HEK293T (cell line): ENCODE measurements at regions not wholly inside any gene's neighbourhood (a gene's known extent, or its start where the extent isn't known, plus 50 kb on each side); places are given as distances from the start of the nearest gene placed in this dataset.

Source experiments
- ARNT ChIP-seq: fragments of 450-650 bp; IDR thresholded peaks from 2 replicates; pipeline ENCODE4 v1.6.1; 2017; ENCODE audit warnings: mild to moderate bottlenecking
- BHLHE40 ChIP-seq: fragments of 450-650 bp; IDR thresholded peaks from 2 replicates; pipeline ENCODE4 v1.6.1; 2016; ENCODE audit warnings: mild to moderate bottlenecking, moderate library complexity, borderline replicate concordance
- ELF4 ChIP-seq: fragments of 450-650 bp; IDR thresholded peaks from 2 replicates; pipeline ENCODE4 v1.6.1; 2017; ENCODE audit warnings: antibody characterized with exemption
- FOXK2 ChIP-seq: fragments of 450-650 bp; IDR thresholded peaks from 2 replicates; pipeline ENCODE4 v1.6.1; 2016; ENCODE audit warnings: mild to moderate bottlenecking
- FOXM1 ChIP-seq: fragments of 450-650 bp; IDR thresholded peaks from 2 replicates; pipeline ENCODE4 v1.6.1; 2017; ENCODE audit warnings: mild to moderate bottlenecking, borderline replicate concordance
- HDGF ChIP-seq: fragments of 450-650 bp; IDR thresholded peaks from 2 replicates; pipeline ENCODE4 v1.6.1; 2017; ENCODE audit warnings: antibody characterized with exemption, borderline replicate concordance
- L3MBTL2 ChIP-seq: fragments of 450-650 bp; conservative IDR thresholded peaks from 2 replicates; pipeline ENCODE4 v1.6.1; 2016; ENCODE audit warnings: mild to moderate bottlenecking
- NFRKB ChIP-seq: fragments of 450-650 bp; IDR thresholded peaks from 2 replicates; pipeline ENCODE4 v1.6.1; 2016; ENCODE audit warnings: mild to moderate bottlenecking, moderate library complexity
- SP1 ChIP-seq: fragments of 450-650 bp; IDR thresholded peaks from 2 replicates; pipeline ENCODE4 v1.6.1; 2017
- TARDBP ChIP-seq: fragments of 450-650 bp; IDR thresholded peaks from 2 replicates; pipeline ENCODE4 v1.6.1; 2016

DNA sequence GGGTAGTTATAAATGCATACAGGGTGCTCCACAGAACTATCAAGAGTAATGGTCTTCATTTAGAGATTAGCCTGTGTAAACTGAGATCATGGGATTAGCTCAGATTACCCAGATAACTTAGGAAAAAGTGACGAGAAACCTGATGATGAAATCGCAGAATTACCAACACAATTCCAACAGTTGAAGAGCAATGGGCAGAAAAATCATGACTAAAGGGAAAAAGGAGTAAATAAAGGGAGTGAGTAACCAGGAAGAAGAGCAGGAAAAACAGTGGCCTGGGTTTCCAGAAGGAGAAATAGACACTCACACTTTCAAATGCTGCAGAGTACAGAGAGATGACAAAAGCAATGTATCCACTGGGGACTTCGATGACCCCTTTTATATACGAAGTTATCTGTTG, 817.3 kb downstream of the TRIML1 start:
- TF ChIP-seq HDGF (no peak), ARNT (no peak), TARDBP (no peak), NFRKB (no peak), SP1 (no peak), BHLHE40 (no peak), FOXM1 (no peak), L3MBTL2 (no peak), ELF4 (no peak), FOXK2 (no peak)
